ENCODE measurements at regions not wholly inside any gene's neighbourhood (a gene's known extent, or its start where the extent isn't known, plus 50 kb on each side); places are given as distances from the start of the nearest gene placed in this dataset.

DNA sequence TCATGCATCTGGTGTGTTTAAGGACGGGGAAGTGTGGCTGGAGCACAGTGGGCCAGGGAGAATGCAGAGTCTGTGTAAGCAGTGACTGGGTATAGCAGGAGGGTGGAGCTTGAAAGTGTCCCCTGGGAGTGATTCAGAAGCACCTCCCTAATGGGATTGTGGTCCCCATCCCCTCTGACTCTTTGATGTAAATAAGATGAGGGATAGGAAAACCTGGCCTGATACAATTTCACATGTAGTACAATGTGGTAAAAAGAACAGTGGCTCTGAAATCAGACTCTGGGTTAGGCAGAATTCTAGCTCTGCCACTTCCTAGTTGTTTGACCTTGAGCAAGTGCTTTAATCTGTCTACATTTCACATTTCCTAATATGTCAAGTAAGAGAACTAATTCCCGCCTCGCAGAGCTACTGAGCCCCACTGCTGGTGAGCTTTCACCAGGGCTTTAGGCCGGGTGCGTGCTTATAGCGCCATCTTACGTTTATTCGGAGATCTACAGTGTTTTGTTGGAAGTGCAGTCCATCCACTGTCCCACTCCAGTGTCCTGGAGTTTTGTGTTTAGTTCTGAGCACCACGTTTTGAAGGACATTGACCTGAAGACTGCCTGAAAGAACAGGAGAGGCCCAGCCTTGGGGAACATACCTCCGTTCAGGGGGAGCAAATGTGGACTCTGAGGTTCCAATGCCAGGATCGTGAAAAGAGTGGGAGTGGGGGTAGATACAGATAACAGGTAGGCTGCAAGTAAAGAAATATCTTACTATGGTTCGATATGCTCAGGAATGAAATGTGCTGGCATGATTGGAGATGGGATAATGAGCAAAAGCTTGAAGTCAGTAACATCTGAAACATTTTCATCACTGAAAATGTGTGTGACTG lies 51.2 kb upstream of the TESK1 start:
- TF ChIP-seq, protein P1, sequence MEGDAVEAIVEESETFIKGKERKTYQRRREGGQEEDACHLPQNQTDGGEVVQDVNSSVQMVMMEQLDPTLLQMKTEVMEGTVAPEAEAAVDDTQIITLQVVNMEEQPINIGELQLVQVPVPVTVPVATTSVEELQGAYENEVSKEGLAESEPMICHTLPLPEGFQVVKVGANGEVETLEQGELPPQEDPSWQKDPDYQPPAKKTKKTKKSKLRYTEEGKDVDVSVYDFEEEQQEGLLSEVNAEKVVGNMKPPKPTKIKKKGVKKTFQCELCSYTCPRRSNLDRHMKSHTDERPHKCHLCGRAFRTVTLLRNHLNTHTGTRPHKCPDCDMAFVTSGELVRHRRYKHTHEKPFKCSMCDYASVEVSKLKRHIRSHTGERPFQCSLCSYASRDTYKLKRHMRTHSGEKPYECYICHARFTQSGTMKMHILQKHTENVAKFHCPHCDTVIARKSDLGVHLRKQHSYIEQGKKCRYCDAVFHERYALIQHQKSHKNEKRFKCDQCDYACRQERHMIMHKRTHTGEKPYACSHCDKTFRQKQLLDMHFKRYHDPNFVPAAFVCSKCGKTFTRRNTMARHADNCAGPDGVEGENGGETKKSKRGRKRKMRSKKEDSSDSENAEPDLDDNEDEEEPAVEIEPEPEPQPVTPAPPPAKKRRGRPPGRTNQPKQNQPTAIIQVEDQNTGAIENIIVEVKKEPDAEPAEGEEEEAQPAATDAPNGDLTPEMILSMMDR (IDR thresholded peaks at IDR 0.05; ENCODE audit: extremely low read depth in 1 of 2, insufficient read depth in 1 of 2, low read depth in 1 of 2, low read length in 2 of 2): peak; percentile 76 to 79
- TF ChIP-seq EZH2 (IDR thresholded peaks at IDR 0.05; ENCODE audit: borderline replicate concordance, low read depth, low read length, severe bottlenecking): no peak
- TF ChIP-seq POLR2A (IDR thresholded peaks at IDR 0.05; ENCODE audit: low read depth, low read length): no peak
- TF ChIP-seq JUN (IDR thresholded peaks at IDR 0.05; ENCODE audit: borderline replicate concordance, insufficient read depth, insufficient read length, low read depth): no peak
- TF ChIP-seq FOS (IDR thresholded peaks at IDR 0.05; ENCODE audit: borderline replicate concordance, insufficient read depth, low read length): no peak
- no peak for TF ChIP-seq GATA2 (IDR thresholded peaks at IDR 0.05; ENCODE audit: insufficient read depth, insufficient read length, low read depth, low read length)
- TF ChIP-seq, protein P2, sequence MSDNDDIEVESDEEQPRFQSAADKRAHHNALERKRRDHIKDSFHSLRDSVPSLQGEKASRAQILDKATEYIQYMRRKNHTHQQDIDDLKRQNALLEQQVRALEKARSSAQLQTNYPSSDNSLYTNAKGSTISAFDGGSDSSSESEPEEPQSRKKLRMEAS (IDR thresholded peaks at IDR 0.05; ENCODE audit: insufficient read depth, insufficient read length): no peak
- peak; percentile 48 for TF ChIP-seq POLR2AphosphoS5 (IDR thresholded peaks at IDR 0.05; ENCODE audit: insufficient read depth, low read depth, low read length)

Data from endothelial cell of umbilical vein (primary cell).